Caco-2 (cell line): ENCODE measurements at regions not wholly inside any gene's neighbourhood (a gene's known extent, or its start where the extent isn't known, plus 50 kb on each side); places are given as distances from the start of the nearest gene placed in this dataset.

Experiments
- BruUV-seq: library from RNA; stranded (reverse); fragments of 400-500 nt; replicated peaks from 2 replicates; lab custom pipeline; 2021; lab: Mats Ljungman, UMichigan
- CTCF ChIA-PET: fragments of 300-600 bp; sonication (Branson Sonifier 250); formaldehyde crosslinking; loops from one replicate; lab custom pipeline; 2022; ENCODE audit warnings: antibody characterized with exemption; lab: Charles Lee
- POLR2A ChIA-PET: fragments of 300-600 bp; sonication (Branson Sonifier 250); formaldehyde crosslinking; loops from one replicate; lab custom pipeline; 2022; ENCODE audit warnings: antibody characterized with exemption; lab: Charles Lee
- DNase-seq, 2 experiments: peaks; one replicate each; pipeline versions ENCODE4 v3.0.0 to v3.0.0-alpha.2; 2020 to 2022
- H3K27me3 ChIP-seq: replicated peaks from 2 replicates; pipeline ENCODE4 v1.6.0; 2011; ENCODE audit warnings: low read length; ENCODE audit not compliant: control insufficient read depth, insufficient read depth
- H3K36me3 ChIP-seq: 2 replicates; pipeline ENCODE4 v1.5.1; 2011; ENCODE audit warnings: low read length; ENCODE audit not compliant: control insufficient read depth, insufficient read depth
- H3K4me1 ChIP-seq: fragments of 250-450 bp; sonication (Bioruptor Pico); 2 replicates; pipeline ENCODE4 v1.5.1; 2020; ENCODE audit warnings: mild to moderate bottlenecking
- H3K4me3 ChIP-seq: 2 replicates; pipeline ENCODE4 v1.5.1; 2011; ENCODE audit warnings: low read depth, mild to moderate bottlenecking, control low read depth, low read length
- H3K9me3 ChIP-seq: fragments of 250-450 bp; sonication (Bioruptor Pico); 2 replicates; pipeline ENCODE4 v1.5.1; 2020; ENCODE audit warnings: mild to moderate bottlenecking, moderate library complexity
- H3K27ac Mint-ChIP-seq: one replicate; pipeline ENCODE4 v1.8.0; 2022; ENCODE audit warnings: mixed read lengths; ENCODE audit not compliant: unreplicated experiment
- H3K27me3 Mint-ChIP-seq: one replicate; pipeline ENCODE4 v1.8.0; 2022; ENCODE audit warnings: mixed read lengths; ENCODE audit not compliant: insufficient read depth, unreplicated experiment
- H3K36me3 Mint-ChIP-seq: one replicate; pipeline ENCODE4 v1.8.0; 2022; ENCODE audit warnings: mild to moderate bottlenecking, mixed read lengths; ENCODE audit not compliant: insufficient read depth, unreplicated experiment
- H3K4me1 Mint-ChIP-seq: one replicate; pipeline ENCODE4 v1.8.0; 2022; ENCODE audit warnings: low read depth, mixed read lengths; ENCODE audit not compliant: unreplicated experiment
- H3K4me3 Mint-ChIP-seq: one replicate; pipeline ENCODE4 v1.8.0; 2022; ENCODE audit warnings: mild to moderate bottlenecking, moderate library complexity, mixed read lengths; ENCODE audit not compliant: unreplicated experiment
- H3K9me3 Mint-ChIP-seq: one replicate; pipeline ENCODE4 v1.8.0; 2022; ENCODE audit warnings: mixed read lengths; ENCODE audit not compliant: unreplicated experiment
- CTCF ChIP-seq, 2 experiments: fragments of 200-600 bp in 1 of 2; IDR thresholded peaks; 1 replicate in 1 of 2; 2 replicates in 1 of 2; pipeline versions ENCODE4 v1.5.1 to v1.8.0; 2011 to 2022; ENCODE audit warnings: antibody characterized with exemption in 1 of 2, control low read depth in 1 of 2, inconsistent platforms in 1 of 2, low read depth in 1 of 2, low read length in 1 of 2, mild to moderate bottlenecking in 1 of 2, moderate library complexity in 1 of 2; ENCODE audit not compliant: insufficient read depth in 1 of 2, severe bottlenecking in 1 of 2, unreplicated experiment in 1 of 2
- intact Hi-C: fragments of 100-400 bp; cut with micrococcal nuclease; formaldehyde crosslinking; loops from one replicate; pipeline ENCODE4 v1.10.0; 2022; ENCODE audit not compliant: unreplicated experiment

GRCh38 chr3:66142079-66142478 lies 78.7 kb upstream of the SLC25A26 start:
- H3K27ac Mint-ChIP-seq = no peak overlapping the region
- CTCF ChIA-PET = no interaction called here
- H3K27me3 Mint-ChIP-seq = no peaks in the 10 kb centered on the region
- H3K4me3 ChIP-seq = no peak overlapping the region
- H3K36me3 Mint-ChIP-seq = no peaks in the 10 kb centered on the region
- H3K9me3 Mint-ChIP-seq = no peaks in the 10 kb centered on the region
- POLR2A ChIA-PET = no interaction called here
- DNase-seq = no peak
- H3K36me3 ChIP-seq = no peaks in the 10 kb centered on the region
- H3K9me3 ChIP-seq = 0 out of 2 replicates have a peak, but pooled peaks cover 5% of the 10 kb centered on the region
- no peaks in the 10 kb centered on the region for H3K27me3 ChIP-seq
- H3K4me3 Mint-ChIP-seq = no peak overlapping the region
- intact Hi-C loops = no loop called here
- TF ChIP-seq CTCF (IDR thresholded peaks at IDR 0.05; ENCODE audit: insufficient read depth in 1 of 2, low read depth in 1 of 2, low read length in 1 of 2, severe bottlenecking in 1 of 2, unreplicated experiment in 1 of 2) = no peak
- BruUV-seq = no TSS peak
- H3K4me1 Mint-ChIP-seq = peaks cover 6% of the 10 kb centered on the region
- no peaks in the 10 kb centered on the region for H3K4me1 ChIP-seq

GRCh38 chr3:66140743-66141372 lies 79.9 kb upstream of the SLC25A26 start:
- Histone ChIP-seq H3K36me3 (no peaks in the 10 kb centered on the region), H3K27me3 (no peaks in the 10 kb centered on the region), H3K9me3 (0 out of 2 replicates have a peak, but pooled peaks cover 5% of the 10 kb centered on the region), H3K4me3 (no peak overlapping the region), H3K4me1 (no peaks in the 10 kb centered on the region)
- CTCF ChIA-PET = no interaction called here
- Mint-ChIP-seq H3K36me3 (no peaks in the 10 kb centered on the region), H3K9me3 (no peaks in the 10 kb centered on the region), H3K27ac (no peak overlapping the region), H3K4me3 (no peak overlapping the region), H3K4me1 (peaks cover 6% of the 10 kb centered on the region), H3K27me3 (no peaks in the 10 kb centered on the region)
- no peak for DNase-seq
- POLR2A ChIA-PET = no interaction called here
- intact Hi-C loops = no loop called here
- no peak for TF ChIP-seq CTCF (IDR thresholded peaks at IDR 0.05; ENCODE audit: insufficient read depth in 1 of 2, low read depth in 1 of 2, low read length in 1 of 2, severe bottlenecking in 1 of 2, unreplicated experiment in 1 of 2)
- BruUV-seq = no TSS peak

GRCh38 chr3:66140106-66140505 lies 80.7 kb upstream of the SLC25A26 start:
- Mint-ChIP-seq H3K9me3 (no peaks in the 10 kb centered on the region), H3K4me3 (no peak overlapping the region), H3K36me3 (no peaks in the 10 kb centered on the region), H3K27me3 (no peaks in the 10 kb centered on the region), H3K4me1 (peaks cover 6% of the 10 kb centered on the region), H3K27ac (no peak overlapping the region)
- Histone ChIP-seq H3K9me3 (0 out of 2 replicates have a peak, but pooled peaks cover 5% of the 10 kb centered on the region), H3K4me1 (no peaks in the 10 kb centered on the region), H3K36me3 (no peaks in the 10 kb centered on the region), H3K4me3 (no peak overlapping the region), H3K27me3 (no peaks in the 10 kb centered on the region)
- no TSS peak for BruUV-seq
- intact Hi-C loops = no loop called here
- no peak for DNase-seq
- CTCF ChIA-PET = no interaction called here
- POLR2A ChIA-PET = no interaction called here
- TF ChIP-seq CTCF (IDR thresholded peaks at IDR 0.05; ENCODE audit: insufficient read depth in 1 of 2, low read depth in 1 of 2, low read length in 1 of 2, severe bottlenecking in 1 of 2, unreplicated experiment in 1 of 2) = no peak
